ENCODE measurements at regions not wholly inside any gene's neighbourhood (a gene's known extent, or its start where the extent isn't known, plus 50 kb on each side); places are given as distances from the start of the nearest gene placed in this dataset.
"Not testable (repeated sequence)": the region's sequence is repeated elsewhere in the genome, so short reads cannot be mapped to it uniquely, and the experiment has no call there.

- H4K12ac ChIP-seq (ENCODE audit: low read depth, low read length), result no peak overlapping the region
- H3K23ac ChIP-seq (ENCODE audit: low read length), result no peak overlapping the region
- H2BK120ac ChIP-seq (ENCODE audit: insufficient read depth, low read length, poor library complexity), result no peak overlapping the region
- no peaks in the 10 kb centered on the region for H3K36me3 ChIP-seq (ENCODE audit: control insufficient read depth in 1 of 2, insufficient read depth in 2 of 2, low read length in 2 of 2)
- no peak overlapping the region for H4K8ac ChIP-seq (ENCODE audit: low read depth, low read length)
- no peak overlapping the region for H3K14ac ChIP-seq (ENCODE audit: low read length)
- H3K9ac ChIP-seq (ENCODE audit: low read length), result no peak overlapping the region
- H3K27ac ChIP-seq (ENCODE audit: low read depth, low read length), result no peak overlapping the region
- no peak overlapping the region for H3K4me3 ChIP-seq (ENCODE audit: low read depth, low read length)
- no peaks in the 10 kb centered on the region for H3K9me3 ChIP-seq (ENCODE audit: insufficient read depth, low read depth, low read length)
- H2BK5ac ChIP-seq (ENCODE audit: low read depth, low read length, poor library complexity), result no peak overlapping the region
- no peaks in the 10 kb centered on the region for H3K4me1 ChIP-seq (ENCODE audit: control insufficient read depth in 1 of 2, insufficient read depth in 2 of 2, low read length in 2 of 2)
- H2AK5ac ChIP-seq (ENCODE audit: low read length), result no peak overlapping the region
- H3K79me1 ChIP-seq (ENCODE audit: low read length), result no peaks in the 10 kb centered on the region
- no CpG with 5 or more reads among the region's 5 CpGs for WGBS (ENCODE audit: extremely low coverage, insufficient coverage, insufficient read length)
- no peak overlapping the region for H2BK12ac ChIP-seq (ENCODE audit: low read length)
- no peak overlapping the region for H3K4me2 ChIP-seq (ENCODE audit: low read length)
- no peak overlapping the region for H2AFZ ChIP-seq (ENCODE audit: insufficient read depth, low read length, poor library complexity)
- no peak overlapping the region for H3K18ac ChIP-seq (ENCODE audit: low read length)
- H3K27me3 ChIP-seq (ENCODE audit: insufficient read depth, low read length), result no peaks in the 10 kb centered on the region
- no peaks in the 10 kb centered on the region for H3K79me2 ChIP-seq (ENCODE audit: control insufficient read depth, insufficient read depth, low read length, poor library complexity)
- DNase-seq, result no peak
- no peak overlapping the region for H4K91ac ChIP-seq (ENCODE audit: low read depth, low read length)
- no peak overlapping the region for H3K4ac ChIP-seq (ENCODE audit: low read depth, low read length)
These were observed 57.3 kb upstream of the NOVA1 start for GRCh38 chr14:26655128-26655527.

- Histone ChIP-seq H3K9me3 (ENCODE audit: insufficient read depth, low read depth, low read length) (no peaks in the 10 kb centered on the region), H3K4me2 (ENCODE audit: low read length) (no peak overlapping the region), H3K27ac (ENCODE audit: low read depth, low read length) (no peak overlapping the region), H3K18ac (ENCODE audit: low read length) (no peak overlapping the region), H3K4me3 (ENCODE audit: low read depth, low read length) (no peak overlapping the region), H3K4me1 (ENCODE audit: control insufficient read depth in 1 of 2, insufficient read depth in 2 of 2, low read length in 2 of 2) (no peaks in the 10 kb centered on the region), H3K27me3 (ENCODE audit: insufficient read depth, low read length) (no peaks in the 10 kb centered on the region), H2BK5ac (ENCODE audit: low read depth, low read length, poor library complexity) (no peak overlapping the region), H3K79me2 (ENCODE audit: control insufficient read depth, insufficient read depth, low read length, poor library complexity) (no peaks in the 10 kb centered on the region), H2BK120ac (ENCODE audit: insufficient read depth, low read length, poor library complexity) (no peak overlapping the region), H3K36me3 (ENCODE audit: control insufficient read depth in 1 of 2, insufficient read depth in 2 of 2, low read length in 2 of 2) (no peaks in the 10 kb centered on the region), H3K23ac (ENCODE audit: low read length) (no peak overlapping the region), H4K8ac (ENCODE audit: low read depth, low read length) (no peak overlapping the region), H3K9ac (ENCODE audit: low read length) (no peak overlapping the region), H4K12ac (ENCODE audit: low read depth, low read length) (no peak overlapping the region), H2AFZ (ENCODE audit: insufficient read depth, low read length, poor library complexity) (no peak overlapping the region), H3K4ac (ENCODE audit: low read depth, low read length) (no peak overlapping the region), H2BK12ac (ENCODE audit: low read length) (no peak overlapping the region), H3K79me1 (ENCODE audit: low read length) (no peaks in the 10 kb centered on the region), H4K91ac (ENCODE audit: low read depth, low read length) (no peak overlapping the region), H2AK5ac (ENCODE audit: low read length) (no peak overlapping the region), H3K14ac (ENCODE audit: low read length) (no peak overlapping the region)
- no peak for DNase-seq
- no CpG with 5 or more reads among the region's 1 CpG for WGBS (ENCODE audit: extremely low coverage, insufficient coverage, insufficient read length)
These were observed 65.7 kb upstream of the NOVA1 start for GRCh38 chr14:26663506-26663905.

GRCh38 chr14:26678732-26679420, 81.0 kb upstream of the NOVA1 start:
- not testable (repeated sequence) for H3K4me1 ChIP-seq (ENCODE audit: control insufficient read depth in 1 of 2, insufficient read depth in 2 of 2, low read length in 2 of 2); H3K27ac ChIP-seq (ENCODE audit: low read depth, low read length); DNase-seq; H3K4me3 ChIP-seq (ENCODE audit: low read depth, low read length); H3K18ac ChIP-seq (ENCODE audit: low read length); H2BK5ac ChIP-seq (ENCODE audit: low read depth, low read length, poor library complexity); H4K91ac ChIP-seq (ENCODE audit: low read depth, low read length); H3K4me2 ChIP-seq (ENCODE audit: low read length); H2AK5ac ChIP-seq (ENCODE audit: low read length); H3K23ac ChIP-seq (ENCODE audit: low read length); H3K27me3 ChIP-seq (ENCODE audit: insufficient read depth, low read length); H3K9me3 ChIP-seq (ENCODE audit: insufficient read depth, low read depth, low read length); H3K79me2 ChIP-seq (ENCODE audit: control insufficient read depth, insufficient read depth, low read length, poor library complexity); H2AFZ ChIP-seq (ENCODE audit: insufficient read depth, low read length, poor library complexity); H4K8ac ChIP-seq (ENCODE audit: low read depth, low read length); H2BK12ac ChIP-seq (ENCODE audit: low read length); H3K4ac ChIP-seq (ENCODE audit: low read depth, low read length); H4K12ac ChIP-seq (ENCODE audit: low read depth, low read length); H3K79me1 ChIP-seq (ENCODE audit: low read length); H3K9ac ChIP-seq (ENCODE audit: low read length); H2BK120ac ChIP-seq (ENCODE audit: insufficient read depth, low read length, poor library complexity); H3K14ac ChIP-seq (ENCODE audit: low read length); H3K36me3 ChIP-seq (ENCODE audit: control insufficient read depth in 1 of 2, insufficient read depth in 2 of 2, low read length in 2 of 2)
- WGBS (ENCODE audit: extremely low coverage, insufficient coverage, insufficient read length), result no CpG with 5 or more reads among the region's 31 CpGs

GRCh38 chr14:26685401-26685800, 87.6 kb upstream of the NOVA1 start:
- Histone ChIP-seq H3K27ac (ENCODE audit: low read depth, low read length) (no peak overlapping the region), H4K8ac (ENCODE audit: low read depth, low read length) (no peak overlapping the region), H3K9ac (ENCODE audit: low read length) (no peak overlapping the region), H2BK5ac (ENCODE audit: low read depth, low read length, poor library complexity) (no peak overlapping the region), H3K36me3 (ENCODE audit: control insufficient read depth in 1 of 2, insufficient read depth in 2 of 2, low read length in 2 of 2) (no peaks in the 10 kb centered on the region), H3K27me3 (ENCODE audit: insufficient read depth, low read length) (no peaks in the 10 kb centered on the region), H3K14ac (ENCODE audit: low read length) (no peak overlapping the region), H3K9me3 (ENCODE audit: insufficient read depth, low read depth, low read length) (no peaks in the 10 kb centered on the region), H3K79me2 (ENCODE audit: control insufficient read depth, insufficient read depth, low read length, poor library complexity) (no peaks in the 10 kb centered on the region), H3K4me3 (ENCODE audit: low read depth, low read length) (no peak overlapping the region), H2AFZ (ENCODE audit: insufficient read depth, low read length, poor library complexity) (no peak overlapping the region), H2BK120ac (ENCODE audit: insufficient read depth, low read length, poor library complexity) (no peak overlapping the region), H2AK5ac (ENCODE audit: low read length) (no peak overlapping the region), H3K4ac (ENCODE audit: low read depth, low read length) (no peak overlapping the region), H4K91ac (ENCODE audit: low read depth, low read length) (no peak overlapping the region), H3K4me1 (ENCODE audit: control insufficient read depth in 1 of 2, insufficient read depth in 2 of 2, low read length in 2 of 2) (no peaks in the 10 kb centered on the region), H3K79me1 (ENCODE audit: low read length) (no peaks in the 10 kb centered on the region), H3K18ac (ENCODE audit: low read length) (no peak overlapping the region), H2BK12ac (ENCODE audit: low read length) (no peak overlapping the region), H3K4me2 (ENCODE audit: low read length) (no peak overlapping the region), H4K12ac (ENCODE audit: low read depth, low read length) (no peak overlapping the region), H3K23ac (ENCODE audit: low read length) (no peak overlapping the region)
- WGBS (ENCODE audit: extremely low coverage, insufficient coverage, insufficient read length), result no CpG with 5 or more reads among the region's 1 CpG
- no peak for DNase-seq
